ENCODE measurements at regions not wholly inside any gene's neighbourhood (a gene's known extent, or its start where the extent isn't known, plus 50 kb on each side); places are given as distances from the start of the nearest gene placed in this dataset.

- intact Hi-C loops (cut with micrococcal nuclease) (no loop called here), dilution Hi-C loops (cut with HindIII; ENCODE audit: low sequenced_read_pairs, unreplicated experiment) (no loop called here), in situ Hi-C loops (cut with MboI; ENCODE audit: low sequenced_read_pairs) (no loop called here)
- Histone ChIP-seq H3K4me3 (ENCODE audit: insufficient read depth, low read depth, low read length) (no peak overlapping the region), H3K27ac (ENCODE audit: insufficient read depth, low read length) (no peak overlapping the region), H2BK15ac (ENCODE audit: low read depth, low read length) (no peak overlapping the region), H3K4ac (ENCODE audit: low read depth, low read length) (no peak overlapping the region), H3K14ac (replicated peaks; ENCODE audit: low read depth, low read length) (no peak overlapping the region), H3K23ac (ENCODE audit: low read depth, low read length) (no peak overlapping the region), H4K5ac (ENCODE audit: low read depth, low read length) (no peak overlapping the region), H2BK20ac (ENCODE audit: low read depth, low read length) (no peak overlapping the region), H3K9ac (ENCODE audit: low read depth, low read length) (no peak overlapping the region), H4K91ac (ENCODE audit: insufficient read depth, low read depth, low read length) (no peak overlapping the region), H3K36me3 (ENCODE audit: control insufficient read depth, insufficient read depth, low read length) (no peaks in the 10 kb centered on the region), H3K4me2 (ENCODE audit: low read depth, low read length) (no peak overlapping the region), H3K27me3 (ENCODE audit: control insufficient read depth, insufficient read depth, low read length) (no peaks in the 10 kb centered on the region), H2AK9ac (replicated peaks; ENCODE audit: low read depth, low read length, poor library complexity) (no peak overlapping the region), H3K56ac (ENCODE audit: extremely low read depth, insufficient read depth, low read length) (no peak overlapping the region), H4K20me1 (ENCODE audit: insufficient read depth, low read length) (no peaks in the 10 kb centered on the region), H2BK5ac (ENCODE audit: low read depth, low read length, poor library complexity, severe bottlenecking) (no peak overlapping the region), H3K18ac (ENCODE audit: low read depth, low read length) (no peak overlapping the region), H3K9me3 (ENCODE audit: control insufficient read depth, insufficient read depth, low read length) (no peaks in the 10 kb centered on the region), H2AFZ (replicated peaks; ENCODE audit: low read length, poor library complexity) (no peak overlapping the region), H3K9me1 (ENCODE audit: insufficient read depth, low read length) (no peaks in the 10 kb centered on the region), H2BK120ac (ENCODE audit: low read depth, low read length) (no peak overlapping the region), H4K8ac (ENCODE audit: low read depth in 2 of 2, low read length in 2 of 2) (no peak overlapping the region), H3K4me1 (ENCODE audit: control insufficient read depth, insufficient read depth, low read length) (peaks cover 2% of the 10 kb centered on the region; the same call in 1 of the 2 replicates), H2AK5ac (ENCODE audit: low read depth, low read length) (no peak overlapping the region), H3K79me1 (ENCODE audit: low read depth in 1 of 2, low read length in 2 of 2) (no peaks in the 10 kb centered on the region)
- 84% methylated on average over 5 of the region's 8 CpGs; no CpG with 5 or more reads in 1 of the 2 experiments for WGBS, 2 experiments (ENCODE audit: extremely low coverage in 2 of 2, insufficient read length in 1 of 2)
- no peak for DNase-seq
- no peak for TF ChIP-seq MAFK (IDR thresholded peaks at IDR 0.05; ENCODE audit: low read depth, low read length)
- no peak for TF ChIP-seq RCOR1 (IDR thresholded peaks at IDR 0.05; ENCODE audit: insufficient replicate concordance, low read length)
- TF ChIP-seq MXI1 (IDR thresholded peaks at IDR 0.05; ENCODE audit: borderline replicate concordance, low read depth, low read length), result no peak
- no peak for TF ChIP-seq RAD21 (IDR thresholded peaks at IDR 0.05; ENCODE audit: low read length)
- no peak for TF ChIP-seq CHD1 (IDR thresholded peaks at IDR 0.05; ENCODE audit: low read depth, low read length)
- TF ChIP-seq FOS (IDR thresholded peaks at IDR 0.05; ENCODE audit: low read depth, low read length), result no peak
- no peak for TF ChIP-seq SMC3 (IDR thresholded peaks at IDR 0.05; ENCODE audit: low read depth, low read length)
- no peak for TF ChIP-seq CTCF (conservative IDR thresholded peaks at IDR 0.05; ENCODE audit: low read depth, low read length)
- no peak for TF ChIP-seq BHLHE40 (IDR thresholded peaks at IDR 0.05; ENCODE audit: low read depth, low read length)
- BruUV-seq (replicated peaks), result no TSS peak
- no peak for ATAC-seq (ENCODE audit: low read depth)
- ChIA-PET CTCF (no interaction called here), POLR2A (ENCODE audit: unreplicated experiment) (no interaction called here)
These were observed 543.8 kb upstream of the ZFP42 start for GRCh38 chr4:187451776-187452175.
